Hematopoietic multipotent progenitor cell treated with erythropoietin and hydrocortisone succinate and interleukin-3 and kit ligand, for 4 days (in vitro differentiated cells): ENCODE measurements at regions not wholly inside any gene's neighbourhood (a gene's known extent, or its start where the extent isn't known, plus 50 kb on each side); places are given as distances from the start of the nearest gene placed in this dataset.

ENCODE experiments used
- DNase-seq: peaks from one replicate; pipeline ENCODE4 v3.0.0-alpha.2; 2015

DNA sequence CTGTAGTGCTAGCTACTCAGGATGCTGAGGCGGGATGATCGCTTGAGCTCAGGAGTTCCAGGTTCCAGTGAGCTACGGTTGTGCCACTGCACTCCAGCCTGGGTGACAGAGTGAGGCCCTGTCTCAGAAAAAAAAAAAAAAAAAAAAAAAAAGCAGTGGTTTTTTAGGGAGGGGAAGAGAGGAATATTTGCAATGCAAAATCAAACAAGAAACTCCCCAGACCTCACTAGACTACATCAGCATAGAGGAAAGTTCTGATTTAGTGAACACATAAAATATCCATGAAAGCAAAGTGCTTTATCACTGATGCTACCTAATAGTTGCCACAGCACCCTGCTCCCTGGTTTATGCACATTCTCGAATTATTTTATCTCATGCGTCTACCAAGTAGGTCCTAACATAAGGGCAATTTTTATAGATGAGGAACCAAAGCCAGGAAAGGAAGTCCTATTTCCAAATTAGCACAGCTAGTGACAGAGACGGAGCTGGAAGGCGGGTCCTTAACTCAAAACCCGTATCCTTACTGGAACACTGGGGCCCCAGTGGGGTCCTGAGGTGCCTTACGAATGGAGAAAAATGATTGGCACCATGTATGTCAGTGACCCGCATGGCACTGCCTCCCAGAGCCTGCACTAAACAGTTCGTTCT, 50.7 kb upstream of the GPR157 start:
- DNase-seq: no peak

DNA sequence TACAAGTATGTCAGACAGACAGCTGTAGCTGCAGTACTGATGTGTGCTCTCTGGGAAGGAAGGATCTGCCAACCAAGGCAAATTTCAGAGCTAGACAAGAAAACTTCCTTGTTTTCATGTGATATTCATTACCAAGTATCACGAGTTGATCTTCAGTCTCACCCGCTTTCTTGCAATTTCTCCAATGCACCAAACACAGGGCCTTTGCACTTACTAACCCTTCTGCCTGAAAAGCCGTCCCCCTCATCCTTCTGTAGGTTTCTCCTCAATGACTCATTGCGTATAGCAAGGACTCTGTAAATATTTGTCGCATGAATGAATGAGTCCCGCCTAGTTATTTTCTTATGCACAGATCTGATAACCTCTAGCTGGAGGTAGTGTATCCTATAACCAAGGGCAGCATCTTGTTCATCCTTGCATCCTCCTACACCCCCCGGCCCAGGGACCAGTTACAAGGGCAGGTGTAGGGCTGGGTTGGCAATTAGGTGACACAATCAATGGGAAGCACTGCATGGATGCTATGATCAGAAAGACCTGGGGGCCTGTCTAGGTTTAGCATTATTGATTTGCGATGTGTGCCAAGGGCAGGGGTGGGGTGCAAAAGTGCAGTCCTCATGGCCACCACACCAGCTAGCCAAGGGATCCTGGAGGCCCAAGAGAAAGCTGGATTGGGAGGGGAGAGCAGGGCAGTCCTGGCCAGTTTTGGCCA, 51.4 kb upstream of the GPR157 start:
- DNase-seq: no peak

DNA sequence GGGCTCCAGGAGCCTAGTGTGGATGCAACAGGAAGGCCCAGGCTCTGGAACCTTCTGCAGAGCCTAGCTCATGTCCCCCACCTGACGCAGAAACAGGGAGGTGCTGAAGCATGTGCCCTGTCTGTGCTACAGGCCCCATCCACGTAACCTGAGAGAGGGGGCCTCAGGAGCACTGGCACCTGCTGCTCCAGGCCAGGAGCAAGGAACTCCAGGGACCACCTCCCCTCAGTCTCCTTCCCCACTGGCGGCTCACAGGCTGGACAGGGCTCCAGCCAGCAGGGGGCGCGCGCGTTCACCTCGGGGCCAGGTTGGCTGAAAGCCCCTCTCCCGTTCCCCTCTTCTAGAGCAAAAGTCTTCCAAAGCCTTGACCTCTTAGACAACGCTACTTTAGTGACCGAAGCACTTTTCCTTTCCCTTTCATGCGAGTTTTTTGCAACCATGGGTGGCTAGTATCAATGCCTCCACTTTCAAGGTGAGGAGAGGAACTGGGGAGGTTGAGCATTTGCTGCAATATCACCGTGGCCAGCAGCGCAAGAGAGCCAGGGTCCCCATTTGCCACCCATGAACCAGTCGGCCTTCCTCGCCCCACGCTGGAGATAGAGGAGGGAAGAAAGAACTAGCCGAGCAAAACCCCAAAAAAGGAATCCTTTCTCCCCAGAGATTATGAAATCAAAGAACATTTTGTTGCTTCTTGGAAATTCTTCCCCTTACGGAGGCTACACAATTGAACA, 52.4 kb upstream of the GPR157 start:
- DNase-seq: peak; percentile 65

DNA sequence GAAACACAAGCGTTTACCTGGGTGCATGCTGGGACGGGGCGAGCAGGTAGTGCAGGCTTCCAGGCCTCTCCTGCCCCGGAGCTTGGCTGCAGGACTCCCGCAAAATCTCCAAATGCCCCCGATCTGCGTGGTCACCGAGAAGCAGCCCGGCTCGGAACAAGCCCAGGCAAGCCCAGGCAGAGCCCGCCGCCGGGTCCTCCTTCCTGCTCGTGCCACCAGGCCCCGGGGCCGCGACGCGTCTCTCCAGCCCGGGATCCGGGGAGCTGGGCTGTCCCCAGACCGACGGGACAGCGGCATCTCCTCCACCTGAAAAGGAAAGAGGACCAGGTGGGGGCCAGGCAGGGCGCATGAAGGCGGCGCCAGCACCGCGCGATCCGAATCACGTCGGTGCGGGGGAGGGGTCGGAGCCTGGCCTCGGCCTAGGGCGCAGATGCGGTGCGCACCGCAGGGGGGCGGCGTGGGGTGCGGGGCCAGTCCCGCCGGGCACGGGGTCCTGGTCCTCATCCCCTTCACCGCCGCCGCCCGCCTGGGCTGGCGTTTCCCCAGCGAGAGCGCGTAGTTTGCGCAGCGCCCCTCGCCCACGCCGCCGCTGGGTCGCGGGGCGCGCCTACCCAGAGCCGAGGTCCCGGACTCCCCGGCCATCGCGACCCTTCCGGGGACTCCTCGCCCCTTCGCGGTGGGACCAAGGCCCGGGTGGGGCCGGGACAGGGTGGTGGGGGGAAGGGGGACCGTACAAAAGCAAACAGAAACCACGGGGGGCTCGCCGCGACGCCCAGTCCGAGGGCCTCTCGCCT, 52.4 kb upstream of the H6PD start:
- peak; percentile 23 for DNase-seq

DNA sequence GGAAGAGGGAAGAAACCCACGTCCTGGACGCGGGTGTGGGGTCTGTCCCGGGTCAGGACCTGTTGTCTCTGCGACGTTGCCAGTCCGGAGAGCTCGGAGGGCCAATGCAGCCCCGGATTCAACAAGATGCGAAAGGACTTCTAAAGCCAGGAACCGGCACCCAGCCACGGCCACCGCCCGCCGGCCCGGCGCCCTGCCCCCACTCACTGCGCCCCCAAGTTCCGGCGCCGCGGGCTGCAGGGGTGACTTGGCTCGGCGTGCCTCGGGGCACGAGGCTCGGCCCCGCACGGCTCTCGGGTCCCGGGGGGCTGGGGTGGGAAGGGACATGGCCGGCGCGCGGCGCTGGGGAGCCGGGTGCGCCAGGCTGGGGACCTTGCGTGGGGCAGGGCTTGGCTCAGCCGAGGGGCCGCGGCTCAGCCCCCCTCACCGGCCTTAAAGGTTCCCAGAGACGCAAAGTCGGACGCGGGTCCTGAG, 51.8 kb upstream of the H6PD start:
- no peak for DNase-seq

DNA sequence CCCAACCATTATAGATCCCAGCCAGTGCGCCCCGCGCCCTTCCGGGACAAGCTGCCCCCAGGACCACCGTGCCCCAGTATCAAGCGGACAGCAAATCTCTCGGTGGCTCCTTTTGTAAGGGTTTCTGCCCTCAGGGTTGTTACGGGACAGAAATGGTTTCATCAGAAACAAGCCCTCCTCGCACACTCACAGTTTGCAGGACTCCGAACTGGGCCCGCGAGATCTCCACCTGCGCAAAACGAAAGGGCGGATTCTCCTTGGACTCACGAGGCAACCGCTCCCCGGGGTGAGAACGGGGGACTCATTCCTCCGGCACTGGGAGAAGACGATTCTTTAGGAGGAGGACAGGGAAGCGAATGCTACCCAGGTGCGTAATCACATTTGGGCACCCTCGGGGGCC, 51.1 kb upstream of the H6PD start:
- DNase-seq: no peak

DNA sequence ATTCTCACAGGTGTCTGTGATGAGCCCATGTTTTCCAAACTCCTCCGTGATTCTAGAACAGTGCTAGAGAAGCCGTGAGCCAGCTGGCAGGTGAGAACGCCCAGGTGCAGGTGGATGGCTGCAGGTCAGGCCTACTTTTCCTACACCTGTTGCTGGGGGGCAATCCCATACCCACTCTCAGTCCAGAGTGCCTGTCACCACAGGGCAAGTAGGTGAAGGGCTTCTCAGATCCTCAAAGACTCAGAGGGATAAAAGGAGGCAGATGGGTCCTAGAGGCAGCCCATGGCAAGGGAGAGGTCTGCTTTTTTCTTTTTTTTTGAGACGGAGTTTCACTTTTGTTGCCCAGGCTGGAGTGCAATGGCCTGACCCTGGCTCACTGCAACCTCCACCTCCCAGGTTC, 50.7 kb upstream of the H6PD start:
- peak; percentile 35 for DNase-seq

DNA sequence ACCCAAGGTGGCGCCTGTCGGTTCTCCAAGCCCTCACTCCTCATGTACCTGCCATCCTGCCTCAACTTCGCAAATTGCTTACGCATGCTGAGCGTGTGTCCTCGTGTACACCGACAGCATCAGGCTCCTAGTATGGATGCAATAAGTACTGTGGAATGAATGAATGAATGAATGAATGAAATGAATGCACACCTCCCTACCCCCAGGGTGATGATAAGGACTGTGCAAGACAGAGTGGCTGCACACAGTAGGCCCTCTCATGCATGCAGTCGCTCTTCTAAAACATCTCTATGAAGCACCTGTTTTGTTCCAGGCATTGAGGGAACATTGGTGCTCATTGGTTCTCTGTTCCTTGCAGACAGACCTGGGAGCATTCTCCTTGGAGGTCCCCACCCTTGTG, 49.8 kb upstream of the H6PD start:
- no peak for DNase-seq
